ENCODE measurements at regions not wholly inside any gene's neighbourhood (a gene's known extent, or its start where the extent isn't known, plus 50 kb on each side); places are given as distances from the start of the nearest gene placed in this dataset.

DNA sequence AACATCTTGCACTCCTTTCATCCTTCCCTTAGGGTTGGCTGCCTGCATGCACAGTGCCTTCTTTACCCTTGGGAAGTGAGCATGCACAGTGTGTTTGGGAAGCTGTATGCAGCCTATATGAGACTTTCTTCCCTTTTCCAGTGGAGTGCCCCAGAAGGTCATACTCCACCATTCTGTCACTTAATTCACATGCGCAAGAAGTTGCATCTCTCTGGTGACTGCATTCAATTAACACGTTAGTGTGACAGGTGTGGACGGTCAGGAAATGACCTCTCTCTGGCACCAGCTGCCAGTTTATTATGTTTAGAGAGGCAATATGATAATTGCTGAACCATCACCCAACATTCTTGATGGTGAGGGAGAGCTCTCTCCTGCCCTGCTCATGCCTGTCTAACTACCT, 770.0 kb downstream of the FLRT2 start:
- H3K4me1 Mint-ChIP-seq = peaks cover 3% of the 10 kb centered on the region
- no peaks in the 10 kb centered on the region for H3K36me3 Mint-ChIP-seq (ENCODE audit: low read depth)
- H3K4me3 Mint-ChIP-seq = no peak overlapping the region
- H3K27me3 Mint-ChIP-seq (ENCODE audit: low read depth, poor library complexity) = peaks cover 4% of the 10 kb centered on the region
- H3K9me3 Mint-ChIP-seq = peaks cover 4% of the 10 kb centered on the region
- H3K27ac Mint-ChIP-seq = no peak overlapping the region
- no peak for DNase-seq
- TF ChIP-seq, protein P1, sequence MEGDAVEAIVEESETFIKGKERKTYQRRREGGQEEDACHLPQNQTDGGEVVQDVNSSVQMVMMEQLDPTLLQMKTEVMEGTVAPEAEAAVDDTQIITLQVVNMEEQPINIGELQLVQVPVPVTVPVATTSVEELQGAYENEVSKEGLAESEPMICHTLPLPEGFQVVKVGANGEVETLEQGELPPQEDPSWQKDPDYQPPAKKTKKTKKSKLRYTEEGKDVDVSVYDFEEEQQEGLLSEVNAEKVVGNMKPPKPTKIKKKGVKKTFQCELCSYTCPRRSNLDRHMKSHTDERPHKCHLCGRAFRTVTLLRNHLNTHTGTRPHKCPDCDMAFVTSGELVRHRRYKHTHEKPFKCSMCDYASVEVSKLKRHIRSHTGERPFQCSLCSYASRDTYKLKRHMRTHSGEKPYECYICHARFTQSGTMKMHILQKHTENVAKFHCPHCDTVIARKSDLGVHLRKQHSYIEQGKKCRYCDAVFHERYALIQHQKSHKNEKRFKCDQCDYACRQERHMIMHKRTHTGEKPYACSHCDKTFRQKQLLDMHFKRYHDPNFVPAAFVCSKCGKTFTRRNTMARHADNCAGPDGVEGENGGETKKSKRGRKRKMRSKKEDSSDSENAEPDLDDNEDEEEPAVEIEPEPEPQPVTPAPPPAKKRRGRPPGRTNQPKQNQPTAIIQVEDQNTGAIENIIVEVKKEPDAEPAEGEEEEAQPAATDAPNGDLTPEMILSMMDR (IDR thresholded peaks at IDR 0.05) = no peak

DNA sequence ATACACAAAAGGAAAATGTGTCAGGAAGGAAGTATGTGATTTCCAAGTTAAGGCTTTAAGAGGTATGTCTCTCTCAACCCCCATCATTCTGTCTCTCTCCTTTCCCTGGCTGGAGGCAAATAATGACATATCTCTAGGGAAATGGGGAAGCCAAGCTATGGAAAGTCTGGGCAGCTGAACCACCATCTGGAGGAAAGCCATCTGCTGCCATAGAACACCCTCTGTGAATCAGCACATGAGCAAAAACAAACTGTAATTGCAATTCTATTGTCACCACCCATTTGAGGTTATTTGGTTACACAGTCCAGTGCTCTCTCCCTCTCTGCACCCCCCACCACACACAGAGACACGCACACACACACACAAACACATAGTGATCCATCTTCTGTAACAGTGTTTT, 766.2 kb downstream of the FLRT2 start:
- no peak for DNase-seq
- Mint-ChIP-seq H3K36me3 (ENCODE audit: low read depth) (no peaks in the 10 kb centered on the region), H3K4me3 (no peak overlapping the region), H3K27ac (no peak overlapping the region), H3K27me3 (ENCODE audit: low read depth, poor library complexity) (no peaks in the 10 kb centered on the region), H3K4me1 (no peaks in the 10 kb centered on the region), H3K9me3 (peaks cover 4% of the 10 kb centered on the region)
- TF ChIP-seq, protein P1 (IDR thresholded peaks at IDR 0.05) = no peak

DNA sequence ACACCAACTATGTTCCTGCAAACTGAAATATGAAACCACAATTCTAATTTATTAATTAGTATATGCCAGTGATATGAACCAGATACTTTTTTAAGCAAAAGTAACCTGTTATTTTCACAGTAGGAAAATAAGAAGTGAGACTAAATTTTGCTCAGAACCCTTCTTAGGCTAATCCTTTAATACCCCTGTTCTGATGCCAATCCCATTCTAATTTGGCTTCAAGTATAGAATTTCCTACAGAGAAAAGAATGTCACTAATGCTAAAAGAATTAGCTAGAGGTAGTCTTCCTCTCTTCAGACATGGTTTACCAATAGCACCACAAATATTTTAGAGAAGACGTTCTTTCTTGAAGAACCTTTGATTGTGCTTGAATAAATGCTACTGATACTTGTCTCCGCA, 758.4 kb downstream of the FLRT2 start:
- Mint-ChIP-seq H3K4me1 (no peaks in the 10 kb centered on the region), H3K36me3 (ENCODE audit: low read depth) (no peaks in the 10 kb centered on the region), H3K9me3 (no peaks in the 10 kb centered on the region), H3K27ac (no peak overlapping the region), H3K27me3 (ENCODE audit: low read depth, poor library complexity) (no peaks in the 10 kb centered on the region), H3K4me3 (no peak overlapping the region)
- TF ChIP-seq, protein P1 (IDR thresholded peaks at IDR 0.05) = no peak
- no peak for DNase-seq

DNA sequence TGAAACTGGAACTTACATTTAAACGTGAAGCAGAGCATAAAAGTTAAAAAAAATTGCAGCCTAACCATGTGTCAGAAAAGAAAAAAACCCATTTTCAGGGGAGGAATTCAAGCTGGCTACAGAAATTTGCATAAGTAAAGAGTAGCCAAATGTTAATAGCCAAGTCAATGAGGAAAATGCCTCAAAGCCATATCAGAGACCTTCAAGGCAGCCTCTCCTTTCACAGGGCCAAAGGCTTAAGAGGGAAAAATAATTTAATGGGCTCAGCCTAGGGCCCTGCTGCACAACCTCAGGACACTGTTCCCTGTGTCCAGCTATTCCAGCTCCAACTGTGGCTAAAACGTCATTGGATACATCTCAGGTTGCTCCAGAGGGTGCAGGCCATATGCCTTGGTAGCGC, 749.5 kb downstream of the FLRT2 start:
- Mint-ChIP-seq H3K27ac (no peak overlapping the region), H3K4me3 (no peak overlapping the region), H3K27me3 (ENCODE audit: low read depth, poor library complexity) (no peaks in the 10 kb centered on the region), H3K9me3 (peaks cover 16% of the 10 kb centered on the region), H3K36me3 (ENCODE audit: low read depth) (no peaks in the 10 kb centered on the region), H3K4me1 (no peaks in the 10 kb centered on the region)
- DNase-seq = no peak
- TF ChIP-seq, protein P1 (IDR thresholded peaks at IDR 0.05) = no peak

DNA sequence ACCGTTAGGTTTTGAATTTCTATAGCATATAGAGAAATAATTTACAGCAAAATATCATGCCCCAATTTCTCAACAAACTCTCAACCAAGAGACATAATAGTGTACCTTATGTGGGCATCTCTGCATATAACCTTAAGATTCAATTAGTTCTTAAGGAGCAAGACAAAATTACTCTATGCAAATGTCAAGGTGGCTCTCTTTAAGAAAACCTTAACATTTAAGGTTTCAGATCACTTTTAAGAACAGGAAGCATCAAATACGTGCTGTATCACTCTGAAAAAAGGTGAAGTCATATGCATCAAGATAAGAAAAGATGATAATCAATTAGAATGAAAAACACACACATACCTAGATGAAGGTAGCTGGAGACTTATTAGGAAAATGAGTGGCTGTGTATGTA, 728.0 kb downstream of the FLRT2 start:
- Mint-ChIP-seq H3K9me3 (no peaks in the 10 kb centered on the region), H3K4me1 (no peaks in the 10 kb centered on the region), H3K4me3 (no peak overlapping the region), H3K27me3 (ENCODE audit: low read depth, poor library complexity) (no peaks in the 10 kb centered on the region), H3K36me3 (ENCODE audit: low read depth) (no peaks in the 10 kb centered on the region), H3K27ac (no peak overlapping the region)
- TF ChIP-seq, protein P1 (IDR thresholded peaks at IDR 0.05) = no peak
- DNase-seq = no peak

DNA sequence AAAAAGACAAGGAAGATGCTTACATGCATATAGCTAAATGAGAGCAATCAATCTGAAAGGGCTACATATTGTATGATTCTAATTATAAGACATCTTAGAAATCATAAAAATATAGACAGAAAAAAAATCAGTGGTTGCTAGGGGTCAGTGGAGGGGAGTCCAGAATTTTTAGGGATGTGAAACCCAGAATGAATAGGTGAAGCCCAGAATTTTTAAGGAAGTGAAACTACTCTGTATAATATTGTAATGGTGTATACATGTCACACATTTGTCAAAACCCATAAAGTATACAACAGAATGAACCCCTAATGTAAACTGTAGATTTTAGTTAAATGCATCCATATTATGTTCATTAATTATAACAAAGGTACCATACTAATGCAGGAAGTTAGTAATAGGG, 713.2 kb downstream of the FLRT2 start:
- no peaks in the 10 kb centered on the region for H3K27me3 Mint-ChIP-seq (ENCODE audit: low read depth, poor library complexity)
- H3K4me1 Mint-ChIP-seq = no peaks in the 10 kb centered on the region
- TF ChIP-seq, protein P1 (IDR thresholded peaks at IDR 0.05) = no peak
- H3K36me3 Mint-ChIP-seq (ENCODE audit: low read depth) = no peaks in the 10 kb centered on the region
- no peak for DNase-seq
- H3K27ac Mint-ChIP-seq = no peak overlapping the region
- H3K4me3 Mint-ChIP-seq = no peak overlapping the region
- no peaks in the 10 kb centered on the region for H3K9me3 Mint-ChIP-seq

Data from nephron progenitor cell (in vitro differentiated cells).